ENCODE measurements at regions not wholly inside any gene's neighbourhood (a gene's known extent, or its start where the extent isn't known, plus 50 kb on each side); places are given as distances from the start of the nearest gene placed in this dataset.

DNA sequence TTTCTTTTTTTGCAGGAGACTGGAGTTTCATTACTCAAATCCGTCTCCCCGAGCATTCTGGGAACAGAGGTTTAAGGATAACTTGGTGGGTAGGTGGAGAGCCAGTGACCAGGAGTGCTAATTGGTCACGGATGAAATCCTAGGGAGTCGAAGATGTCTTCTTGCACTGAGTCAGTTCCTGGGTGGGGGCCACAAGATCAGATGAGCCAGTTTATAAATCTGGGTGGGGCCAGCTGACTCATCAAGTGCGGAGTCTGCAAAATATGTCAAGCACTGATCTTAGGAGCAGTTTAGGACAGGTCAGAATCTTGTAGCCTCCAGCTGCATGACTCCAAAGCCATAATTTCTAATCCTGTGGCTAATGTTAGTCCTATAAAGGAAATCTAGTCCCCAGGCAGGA lies 741.3 kb downstream of the PCDH7 start:
- H3K27me3 ChIP-seq (ENCODE audit: insufficient read depth, low read length, poor library complexity, severe bottlenecking) = no peaks in the 10 kb centered on the region
- H2AFZ ChIP-seq (ENCODE audit: low read length) = no peak overlapping the region
- H4K20me1 ChIP-seq (ENCODE audit: insufficient read depth, low read length, poor library complexity, severe bottlenecking) = no peaks in the 10 kb centered on the region
- TF ChIP-seq, protein P1, sequence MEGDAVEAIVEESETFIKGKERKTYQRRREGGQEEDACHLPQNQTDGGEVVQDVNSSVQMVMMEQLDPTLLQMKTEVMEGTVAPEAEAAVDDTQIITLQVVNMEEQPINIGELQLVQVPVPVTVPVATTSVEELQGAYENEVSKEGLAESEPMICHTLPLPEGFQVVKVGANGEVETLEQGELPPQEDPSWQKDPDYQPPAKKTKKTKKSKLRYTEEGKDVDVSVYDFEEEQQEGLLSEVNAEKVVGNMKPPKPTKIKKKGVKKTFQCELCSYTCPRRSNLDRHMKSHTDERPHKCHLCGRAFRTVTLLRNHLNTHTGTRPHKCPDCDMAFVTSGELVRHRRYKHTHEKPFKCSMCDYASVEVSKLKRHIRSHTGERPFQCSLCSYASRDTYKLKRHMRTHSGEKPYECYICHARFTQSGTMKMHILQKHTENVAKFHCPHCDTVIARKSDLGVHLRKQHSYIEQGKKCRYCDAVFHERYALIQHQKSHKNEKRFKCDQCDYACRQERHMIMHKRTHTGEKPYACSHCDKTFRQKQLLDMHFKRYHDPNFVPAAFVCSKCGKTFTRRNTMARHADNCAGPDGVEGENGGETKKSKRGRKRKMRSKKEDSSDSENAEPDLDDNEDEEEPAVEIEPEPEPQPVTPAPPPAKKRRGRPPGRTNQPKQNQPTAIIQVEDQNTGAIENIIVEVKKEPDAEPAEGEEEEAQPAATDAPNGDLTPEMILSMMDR (conservative IDR thresholded peaks at IDR 0.05; ENCODE audit: low read length) = no peak
- TF ChIP-seq EZH2phosphoT487 (IDR thresholded peaks at IDR 0.05; ENCODE audit: borderline replicate concordance) = no peak
- no peaks in the 10 kb centered on the region for H3K9me2 ChIP-seq (replicated peaks; ENCODE audit: low read depth, low read length)
- no peaks in the 10 kb centered on the region for H3F3A ChIP-seq (ENCODE audit: low read depth)
- H3K4me1 ChIP-seq (ENCODE audit: insufficient read depth, low read length, poor library complexity, severe bottlenecking) = no peaks in the 10 kb centered on the region
- no peak overlapping the region for H3K4me3 ChIP-seq (ENCODE audit: low read length, poor library complexity, severe bottlenecking)
- no peak overlapping the region for H3K9ac ChIP-seq (ENCODE audit: low read depth, low read length, poor library complexity, severe bottlenecking)
- H3K36me3 ChIP-seq (ENCODE audit: insufficient read depth, low read length) = no peaks in the 10 kb centered on the region
- no peak overlapping the region for H3K4me2 ChIP-seq (ENCODE audit: low read depth, low read length, poor library complexity, severe bottlenecking)
- H3K9me3 ChIP-seq (ENCODE audit: insufficient read depth, low read depth, low read length) = no peaks in the 10 kb centered on the region
- H3K79me2 ChIP-seq (ENCODE audit: insufficient read depth, low read length) = no peaks in the 10 kb centered on the region

DNA sequence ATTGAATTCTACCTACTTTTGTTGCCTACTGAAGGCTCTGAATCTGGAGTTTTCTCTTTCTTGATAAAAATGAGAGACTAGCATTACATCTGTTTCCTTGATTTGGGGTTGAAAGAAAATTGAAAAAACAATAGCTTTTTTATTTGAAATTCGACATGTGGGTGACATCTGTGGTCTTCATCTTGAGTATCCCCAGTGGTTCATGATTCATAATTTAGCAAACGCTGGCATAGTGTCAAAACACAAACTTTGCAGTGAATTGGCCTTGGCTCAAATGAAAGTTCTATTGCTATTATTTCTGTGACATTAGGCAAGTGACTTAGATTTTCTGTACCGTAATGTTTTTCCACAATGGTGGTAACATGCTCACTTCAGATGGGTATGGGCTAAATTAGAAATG lies 747.6 kb downstream of the PCDH7 start:
- Histone ChIP-seq H3K27me3 (ENCODE audit: insufficient read depth, low read length, poor library complexity, severe bottlenecking) (no peaks in the 10 kb centered on the region), H3F3A (ENCODE audit: low read depth) (no peaks in the 10 kb centered on the region), H4K20me1 (ENCODE audit: insufficient read depth, low read length, poor library complexity, severe bottlenecking) (no peaks in the 10 kb centered on the region), H2AFZ (ENCODE audit: low read length) (no peak overlapping the region), H3K36me3 (ENCODE audit: insufficient read depth, low read length) (no peaks in the 10 kb centered on the region), H3K4me3 (ENCODE audit: low read length, poor library complexity, severe bottlenecking) (no peak overlapping the region), H3K9ac (ENCODE audit: low read depth, low read length, poor library complexity, severe bottlenecking) (no peak overlapping the region), H3K9me3 (ENCODE audit: insufficient read depth, low read depth, low read length) (no peaks in the 10 kb centered on the region), H3K4me1 (ENCODE audit: insufficient read depth, low read length, poor library complexity, severe bottlenecking) (no peaks in the 10 kb centered on the region), H3K4me2 (ENCODE audit: low read depth, low read length, poor library complexity, severe bottlenecking) (no peak overlapping the region), H3K79me2 (ENCODE audit: insufficient read depth, low read length) (no peaks in the 10 kb centered on the region), H3K9me2 (replicated peaks; ENCODE audit: low read depth, low read length) (no peaks in the 10 kb centered on the region)
- TF ChIP-seq, protein P1 (conservative IDR thresholded peaks at IDR 0.05; ENCODE audit: low read length) = no peak
- no peak for TF ChIP-seq EZH2phosphoT487 (IDR thresholded peaks at IDR 0.05; ENCODE audit: borderline replicate concordance)

DNA sequence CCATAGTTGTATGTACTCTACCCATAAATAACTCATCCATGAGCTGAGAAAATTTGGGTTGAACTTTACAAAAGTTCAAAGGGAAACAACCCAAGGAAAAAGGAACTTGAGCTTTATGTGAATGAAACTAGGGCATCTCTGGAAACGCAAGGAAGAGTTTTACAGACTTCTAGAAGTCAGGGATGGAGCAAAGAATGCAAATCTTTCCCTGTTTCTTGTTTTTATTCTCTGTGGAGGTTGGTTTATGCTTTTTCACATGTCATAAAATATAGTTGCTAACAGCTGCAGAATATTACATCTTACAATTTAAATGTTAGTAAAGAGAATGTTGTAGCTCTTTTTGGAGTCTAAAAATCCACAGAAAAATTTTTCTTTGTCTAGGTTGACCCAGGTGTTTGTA lies 754.1 kb downstream of the PCDH7 start:
- Histone ChIP-seq H3K4me2 (ENCODE audit: low read depth, low read length, poor library complexity, severe bottlenecking) (no peak overlapping the region), H3K9ac (ENCODE audit: low read depth, low read length, poor library complexity, severe bottlenecking) (no peak overlapping the region), H3K9me3 (ENCODE audit: insufficient read depth, low read depth, low read length) (no peaks in the 10 kb centered on the region), H3K36me3 (ENCODE audit: insufficient read depth, low read length) (no peaks in the 10 kb centered on the region), H3F3A (ENCODE audit: low read depth) (no peaks in the 10 kb centered on the region), H3K79me2 (ENCODE audit: insufficient read depth, low read length) (no peaks in the 10 kb centered on the region), H4K20me1 (ENCODE audit: insufficient read depth, low read length, poor library complexity, severe bottlenecking) (no peaks in the 10 kb centered on the region), H3K27me3 (ENCODE audit: insufficient read depth, low read length, poor library complexity, severe bottlenecking) (no peaks in the 10 kb centered on the region), H2AFZ (ENCODE audit: low read length) (no peak overlapping the region), H3K4me1 (ENCODE audit: insufficient read depth, low read length, poor library complexity, severe bottlenecking) (no peaks in the 10 kb centered on the region), H3K9me2 (replicated peaks; ENCODE audit: low read depth, low read length) (no peaks in the 10 kb centered on the region), H3K4me3 (ENCODE audit: low read length, poor library complexity, severe bottlenecking) (no peak overlapping the region)
- TF ChIP-seq EZH2phosphoT487 (IDR thresholded peaks at IDR 0.05; ENCODE audit: borderline replicate concordance) = no peak
- TF ChIP-seq, protein P1 (conservative IDR thresholded peaks at IDR 0.05; ENCODE audit: low read length) = no peak

Measured in Loucy (cell line).